T-cell (primary cell): ENCODE measurements at regions not wholly inside any gene's neighbourhood (a gene's known extent, or its start where the extent isn't known, plus 50 kb on each side); places are given as distances from the start of the nearest gene placed in this dataset.

ENCODE experiments used
- ATAC-seq, 4 experiments: fragments of 200-7000 bp in 3 of 4; fragments of 150-1000 bp in 1 of 4; cut with Tn5 transposase; replicated peaks in 1 of 4; 1 replicate in 3 of 4; 2 replicates in 1 of 4; pipeline ENCODE4 v1.10.0; 2021; ENCODE audit warnings: moderate library complexity in 3 of 4, mild to moderate bottlenecking in 2 of 4, moderate number of reproducible peaks in 1 of 4
- CTCF ChIA-PET, 2 donors: fragments of 300-600 bp; sonication (Branson Sonifier 250); formaldehyde crosslinking; loops; one replicate each; lab custom pipeline; 2022; ENCODE audit warnings: antibody characterized with exemption in 2 of 2; lab: Charles Lee
- POLR2A ChIA-PET, 2 donors: fragments of 300-600 bp; sonication (Branson Sonifier 250); formaldehyde crosslinking; loops; one replicate each; lab custom pipeline; 2022; ENCODE audit warnings: antibody characterized with exemption in 2 of 2; lab: Charles Lee
- DNase-seq, 35 experiments: peaks; one replicate each; pipeline versions ENCODE4 v3.0.0 to v3.0.0-alpha.2; 2013 to 2023
- H3K27ac ChIP-seq: one replicate; pipeline ENCODE4 v1.5.1; 2013; ENCODE audit warnings: low read length
- H3K27me3 ChIP-seq, 2 experiments: replicated peaks in 1 of 2; 1 replicate in 1 of 2; 2 replicates in 1 of 2; pipeline versions ENCODE4 v1.6.1 to v1.7.0; 2013; ENCODE audit warnings: low read length in 1 of 2, mixed read lengths in 1 of 2; ENCODE audit not compliant: control insufficient read depth in 2 of 2, insufficient read depth in 2 of 2; ENCODE audit errors: extremely low read depth in 1 of 2
- H3K36me3 ChIP-seq, 2 donors: 1 replicate in 1 of 2; 2 replicates in 1 of 2; pipeline versions ENCODE4 v1.6.1 to v1.7.0; 2013; ENCODE audit warnings: low read length in 1 of 2; ENCODE audit not compliant: control insufficient read depth in 2 of 2, insufficient read depth in 1 of 2; ENCODE audit errors: extremely low read depth in 1 of 2
- H3K4me1 ChIP-seq, 2 experiments: 1 replicate in 1 of 2; 2 replicates in 1 of 2; pipeline versions ENCODE4 v1.6.1 to v1.7.0; 2013; ENCODE audit warnings: low read length in 2 of 2, mixed read lengths in 1 of 2; ENCODE audit not compliant: insufficient read depth in 2 of 2, control insufficient read depth in 1 of 2; ENCODE audit errors: extremely low read depth in 1 of 2
- H3K4me3 ChIP-seq, 2 donors: 1 replicate in 1 of 2; 2 replicates in 1 of 2; pipeline versions ENCODE4 v1.5.1 to v1.7.0; 2013; ENCODE audit warnings: mild to moderate bottlenecking in 2 of 2, low read length in 1 of 2, moderate library complexity in 1 of 2; ENCODE audit not compliant: control insufficient read depth in 1 of 2; ENCODE audit errors: extremely low read depth in 1 of 2
- H3K9me3 ChIP-seq: 2 replicates; pipeline ENCODE4 v1.7.0; 2013
- H3K27ac Mint-ChIP-seq, 2 donors: one replicate each; pipeline ENCODE4 v1.8.0; 2020 to 2021; ENCODE audit warnings: mild to moderate bottlenecking in 2 of 2, mixed read lengths in 2 of 2
- H3K27me3 Mint-ChIP-seq, 2 donors: one replicate each; pipeline ENCODE4 v1.8.0; 2021 to 2022; ENCODE audit warnings: mixed read lengths in 2 of 2
- H3K36me3 Mint-ChIP-seq: one replicate; pipeline ENCODE4 v1.8.0; 2021; ENCODE audit warnings: mixed read lengths
- H3K4me1 Mint-ChIP-seq, 3 donors: one replicate each; pipeline ENCODE4 v1.8.0; 2020 to 2022; ENCODE audit warnings: mixed read lengths in 3 of 3, mild to moderate bottlenecking in 1 of 3
- H3K4me3 Mint-ChIP-seq, 3 donors: one replicate each; pipeline ENCODE4 v1.8.0; 2020 to 2022; ENCODE audit warnings: mild to moderate bottlenecking in 3 of 3, mixed read lengths in 3 of 3, moderate library complexity in 3 of 3
- H3K9me3 Mint-ChIP-seq, 3 donors: one replicate each; pipeline ENCODE4 v1.8.0; 2020 to 2022; ENCODE audit warnings: mixed read lengths in 3 of 3
- WGBS: methylation state at CpG from one replicate; pipeline ENCODE4 v1.1.5; 2013; ENCODE audit warnings: missing lambda C conversion rate; ENCODE audit not compliant: insufficient coverage; 5-methylcytosine and 5-hydroxymethylcytosine counted together

DNA sequence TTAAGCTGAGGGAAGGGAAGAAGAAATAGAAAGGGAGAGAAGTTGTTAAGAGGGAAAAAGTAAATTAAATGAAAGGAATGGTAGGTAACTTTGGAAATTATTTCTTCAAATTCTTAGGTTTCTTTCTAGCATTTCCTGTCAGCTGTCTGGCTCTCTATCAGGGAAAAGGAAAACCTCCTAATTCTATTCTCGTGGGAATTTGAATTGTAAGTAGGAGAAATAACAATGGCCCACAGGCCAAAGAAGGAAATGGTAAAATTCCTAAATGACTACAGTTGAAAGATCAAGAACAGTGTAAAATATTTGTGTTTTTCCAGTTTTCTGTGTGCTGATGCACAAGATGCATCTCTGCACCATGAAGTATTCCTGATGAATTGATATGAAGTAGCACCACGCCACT lies 173.0 kb downstream of the IBTK start:
- ATAC-seq (no peak), DNase-seq (no peak)
- Mint-ChIP-seq H3K4me1 (no peaks in the 10 kb centered on the region), H3K4me3 (no peak overlapping the region), H3K27ac (no peak overlapping the region), H3K36me3 (no peaks in the 10 kb centered on the region), H3K27me3 (peaks cover 0 to 3% of the 10 kb centered on the region in 2 donors), H3K9me3 (no peaks in the 10 kb centered on the region)
- H3K9me3 ChIP-seq, result no peaks in the 10 kb centered on the region
- H3K27ac ChIP-seq, result no peak overlapping the region
- H3K4me1 ChIP-seq, result no peaks in the 10 kb centered on the region
- no peak overlapping the region for H3K4me3 ChIP-seq
- no CpG with 5 or more reads among the region's 2 CpGs for WGBS
- H3K27me3 ChIP-seq, result no peaks in the 10 kb centered on the region
- ChIA-PET POLR2A (no interaction called here), CTCF (no interaction called here)
- H3K36me3 ChIP-seq, result no peaks in the 10 kb centered on the region

DNA sequence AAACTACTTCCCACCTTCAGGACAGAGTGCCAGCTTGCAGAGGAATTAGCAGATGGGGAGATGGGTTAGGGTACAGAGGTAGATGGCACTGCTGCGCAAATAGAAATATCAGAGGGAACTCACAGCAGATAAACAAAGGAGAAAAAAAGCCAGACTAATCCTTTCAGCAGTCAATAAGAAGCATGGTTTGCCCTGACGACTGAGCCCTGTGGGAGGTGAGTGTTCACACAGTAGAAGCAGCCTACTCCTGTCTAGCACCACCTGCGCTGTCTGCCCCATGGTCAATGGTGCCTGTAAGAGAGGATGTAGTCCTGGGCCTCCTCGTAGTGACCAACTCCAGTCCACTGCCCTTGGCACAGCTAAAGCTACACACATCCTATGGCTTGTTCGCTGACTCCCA lies 174.1 kb downstream of the IBTK start:
- H3K4me1 ChIP-seq, result no peaks in the 10 kb centered on the region
- Mint-ChIP-seq H3K36me3 (no peaks in the 10 kb centered on the region), H3K27ac (no peak overlapping the region), H3K4me1 (no peaks in the 10 kb centered on the region), H3K27me3 (peaks cover 0 to 3% of the 10 kb centered on the region in 2 donors), H3K9me3 (no peaks in the 10 kb centered on the region), H3K4me3 (no peak overlapping the region)
- H3K9me3 ChIP-seq, result no peaks in the 10 kb centered on the region
- DNase-seq, result no peak
- ChIA-PET CTCF (no interaction called here), POLR2A (no interaction called here)
- H3K4me3 ChIP-seq, result no peak overlapping the region
- no CpG with 5 or more reads among the region's 5 CpGs for WGBS
- H3K27ac ChIP-seq, result no peak overlapping the region
- H3K27me3 ChIP-seq, result peaks cover 0 to 3% of the 10 kb centered on the region in 2 experiments
- no peak for ATAC-seq
- H3K36me3 ChIP-seq, result no peaks in the 10 kb centered on the region

DNA sequence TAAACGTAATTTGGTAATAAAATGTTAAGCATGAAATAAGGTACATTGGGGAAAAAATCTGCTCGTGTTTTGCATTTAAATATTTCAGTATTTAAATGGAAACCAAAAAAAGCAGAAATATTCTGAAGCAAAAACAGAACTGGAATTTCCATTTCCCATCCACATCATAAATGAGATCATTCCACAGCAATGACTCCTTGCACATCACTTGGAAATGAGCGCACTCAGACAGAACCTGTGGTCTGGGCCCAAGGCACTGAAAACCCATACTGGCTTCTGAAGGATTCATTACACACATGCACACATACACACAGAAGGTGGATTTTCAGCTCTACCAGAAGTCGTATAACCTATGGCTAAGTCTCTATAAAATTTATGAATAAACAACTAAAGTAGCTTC lies 174.8 kb downstream of the IBTK start:
- no peak for ATAC-seq
- Histone ChIP-seq H3K27ac (no peak overlapping the region), H3K27me3 (peaks cover 0 to 3% of the 10 kb centered on the region in 2 experiments), H3K4me1 (no peaks in the 10 kb centered on the region), H3K4me3 (no peak overlapping the region), H3K9me3 (no peaks in the 10 kb centered on the region), H3K36me3 (no peaks in the 10 kb centered on the region)
- ChIA-PET CTCF (no interaction called here), POLR2A (interaction anchor here in 1 of 2 donors (0.6 kb wide), 1 partner anchor 1252 kb away, joined by 10 read pairs; no protein-coding TSS in a partner anchor)
- WGBS, result 29% methylated on average over 1 of the region's 4 CpGs
- H3K27me3 Mint-ChIP-seq, result peaks cover 0 to 3% of the 10 kb centered on the region in 2 donors
- no peaks in the 10 kb centered on the region for H3K9me3 Mint-ChIP-seq
- no peaks in the 10 kb centered on the region for H3K4me1 Mint-ChIP-seq
- no peaks in the 10 kb centered on the region for H3K36me3 Mint-ChIP-seq
- H3K27ac Mint-ChIP-seq, result no peak overlapping the region
- DNase-seq, result no peak
- H3K4me3 Mint-ChIP-seq, result no peak overlapping the region

DNA sequence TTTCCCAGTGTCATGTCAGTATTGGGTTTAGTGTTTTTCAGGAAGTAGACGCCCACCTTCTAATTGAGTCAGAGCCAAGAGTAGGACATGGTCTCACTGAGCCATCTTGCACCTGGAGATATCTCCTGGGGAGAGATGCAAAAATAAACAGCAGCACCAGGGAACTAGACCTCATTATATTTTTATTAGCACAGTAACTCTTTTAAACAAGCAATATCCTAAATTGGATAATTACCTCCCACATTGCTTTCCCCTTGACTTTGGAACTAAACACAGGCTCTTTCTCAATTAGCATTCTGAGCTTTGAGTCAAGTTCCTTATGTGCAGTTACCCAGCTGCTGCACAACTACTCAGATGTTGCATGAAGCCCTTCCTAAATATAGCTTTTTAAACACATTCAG lies 175.4 kb downstream of the IBTK start:
- POLR2A ChIA-PET, result no interaction called here
- H3K4me1 Mint-ChIP-seq, result no peaks in the 10 kb centered on the region
- no peak overlapping the region for H3K27ac ChIP-seq
- H3K9me3 Mint-ChIP-seq, result no peaks in the 10 kb centered on the region
- H3K4me1 ChIP-seq, result no peaks in the 10 kb centered on the region
- WGBS, result no CpG with 5 or more reads among the region's 1 CpG
- no peaks in the 10 kb centered on the region for H3K36me3 ChIP-seq
- CTCF ChIA-PET, result no interaction called here
- no peaks in the 10 kb centered on the region for H3K36me3 Mint-ChIP-seq
- ATAC-seq (no peak), DNase-seq (no peak)
- no peak overlapping the region for H3K27ac Mint-ChIP-seq
- H3K4me3 Mint-ChIP-seq, result no peak overlapping the region
- H3K4me3 ChIP-seq, result no peak overlapping the region
- no peaks in the 10 kb centered on the region for H3K9me3 ChIP-seq
- H3K27me3 Mint-ChIP-seq, result peaks cover 0 to 3% of the 10 kb centered on the region in 2 donors
- H3K27me3 ChIP-seq, result peaks cover 0 to 3% of the 10 kb centered on the region in 2 experiments

DNA sequence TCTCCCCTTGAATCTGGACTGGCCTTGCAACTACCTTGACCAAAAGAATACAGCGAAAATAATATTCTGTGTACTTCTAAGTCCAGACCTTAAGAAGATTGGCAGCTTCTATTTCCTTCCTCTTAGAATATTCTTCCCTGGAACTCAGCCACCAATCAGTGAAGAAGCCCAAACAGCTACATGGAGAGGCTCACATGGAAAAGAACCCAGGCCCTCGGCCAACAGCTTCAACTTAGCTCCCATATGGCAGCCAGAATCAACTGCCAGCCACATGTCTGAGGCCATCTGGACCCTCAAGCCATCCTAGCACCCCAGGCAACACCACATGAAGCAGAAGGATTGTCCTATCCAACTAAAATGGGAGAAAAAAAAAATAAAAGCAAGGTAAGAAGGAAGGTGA lies 178.8 kb downstream of the IBTK start:
- DNase-seq (no peak), ATAC-seq (no peak)
- Histone ChIP-seq H3K4me1 (no peaks in the 10 kb centered on the region), H3K36me3 (no peaks in the 10 kb centered on the region), H3K4me3 (no peak overlapping the region), H3K27ac (no peak overlapping the region), H3K9me3 (no peaks in the 10 kb centered on the region), H3K27me3 (peaks cover 0 to 3% of the 10 kb centered on the region in 2 experiments)
- Mint-ChIP-seq H3K27ac (no peak overlapping the region), H3K9me3 (no peaks in the 10 kb centered on the region), H3K36me3 (no peaks in the 10 kb centered on the region), H3K4me1 (no peaks in the 10 kb centered on the region), H3K27me3 (no peaks in the 10 kb centered on the region), H3K4me3 (no peak overlapping the region)
- POLR2A ChIA-PET, result no interaction called here
- CTCF ChIA-PET, result no interaction called here
- WGBS, result 100% methylated on average over 1 of the region's 2 CpGs

DNA sequence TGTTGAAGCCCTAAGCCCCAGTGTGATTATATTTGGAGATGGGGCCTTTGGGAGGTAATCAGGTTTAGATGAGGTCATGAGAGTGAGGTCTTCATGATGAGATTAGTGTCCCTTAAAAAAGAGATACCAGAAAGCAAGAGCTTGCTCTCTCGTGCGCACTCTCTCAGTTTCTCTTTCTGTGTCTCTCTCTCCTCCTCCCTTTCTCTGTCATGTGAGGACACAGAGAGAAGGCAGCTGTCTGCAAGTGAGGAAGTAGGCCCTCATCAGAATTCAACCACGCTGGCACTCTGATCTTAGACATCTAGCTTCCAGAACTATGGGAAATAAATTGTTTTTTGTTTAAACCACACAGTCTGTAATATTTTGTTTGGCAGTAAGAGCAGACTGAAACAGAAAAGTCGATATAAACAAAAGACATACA lies 180.5 kb downstream of the IBTK start:
- H3K27me3 ChIP-seq, result peaks cover 0 to 3% of the 10 kb centered on the region in 2 experiments
- Mint-ChIP-seq H3K36me3 (no peaks in the 10 kb centered on the region), H3K27me3 (no peaks in the 10 kb centered on the region), H3K9me3 (no peaks in the 10 kb centered on the region), H3K4me1 (no peaks in the 10 kb centered on the region), H3K4me3 (no peak overlapping the region), H3K27ac (no peak overlapping the region)
- DNase-seq (no peak), ATAC-seq (no peak)
- H3K9me3 ChIP-seq, result no peaks in the 10 kb centered on the region
- H3K36me3 ChIP-seq, result no peaks in the 10 kb centered on the region
- H3K4me3 ChIP-seq, result no peak overlapping the region
- no peak overlapping the region for H3K27ac ChIP-seq
- ChIA-PET POLR2A (no interaction called here), CTCF (no interaction called here)
- no peaks in the 10 kb centered on the region for H3K4me1 ChIP-seq
- no CpG with 5 or more reads among the region's 4 CpGs for WGBS

DNA sequence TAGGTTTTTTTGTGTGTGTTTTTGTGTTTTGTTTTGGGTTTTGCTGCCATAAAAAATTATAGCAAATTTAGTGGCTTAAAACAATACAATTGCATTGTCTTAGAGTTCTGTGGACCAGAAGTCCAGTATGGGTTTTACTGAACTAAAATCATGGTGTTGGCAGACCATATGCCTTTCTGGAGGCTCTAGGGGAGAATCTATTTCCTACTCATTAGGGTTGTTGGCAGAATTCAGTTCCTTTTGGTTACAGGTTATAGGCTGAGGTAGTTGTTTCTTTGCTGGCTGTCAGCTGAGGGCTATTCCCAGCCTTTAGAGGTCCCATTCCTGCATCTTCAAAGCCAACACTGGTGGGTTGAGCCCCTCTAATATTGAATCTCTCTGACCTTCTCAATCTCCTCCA lies 181.3 kb downstream of the IBTK start:
- no peaks in the 10 kb centered on the region for H3K9me3 ChIP-seq
- no peak overlapping the region for H3K4me3 Mint-ChIP-seq
- ChIA-PET POLR2A (no interaction called here), CTCF (no interaction called here)
- H3K27ac ChIP-seq, result no peak overlapping the region
- ATAC-seq (no peak), DNase-seq (no peak)
- no peaks in the 10 kb centered on the region for H3K4me1 ChIP-seq
- no peaks in the 10 kb centered on the region for H3K4me1 Mint-ChIP-seq
- H3K36me3 ChIP-seq, result no peaks in the 10 kb centered on the region
- peaks cover 0 to 3% of the 10 kb centered on the region in 2 experiments for H3K27me3 ChIP-seq
- no peak overlapping the region for H3K27ac Mint-ChIP-seq
- no peaks in the 10 kb centered on the region for H3K9me3 Mint-ChIP-seq
- no peaks in the 10 kb centered on the region for H3K36me3 Mint-ChIP-seq
- H3K27me3 Mint-ChIP-seq, result no peaks in the 10 kb centered on the region
- H3K4me3 ChIP-seq, result no peak overlapping the region
